Adrenal gland (tissue), 9 donors: ENCODE measurements at regions not wholly inside any gene's neighbourhood (a gene's known extent, or its start where the extent isn't known, plus 50 kb on each side); places are given as distances from the start of the nearest gene placed in this dataset.

Source experiments
- DNase-seq, 7 donors: peaks; one replicate each; pipeline ENCODE4 v3.0.0-alpha.2; 2019 to 2020
- H3K27ac ChIP-seq, 5 donors: fragments of 200-600 bp; sonication (generic) in 4 of 5; 1 replicate in 3 of 5; 2 replicates in 2 of 5; pipeline versions ENCODE4 v1.5.1 to v1.8.0; 2016 to 2020; ENCODE audit warnings: mild to moderate bottlenecking in 1 of 5
- H3K27me3 ChIP-seq: fragments of 200-600 bp; 2 replicates; pipeline ENCODE4 v1.8.0; 2021
- H3K36me3 ChIP-seq, 2 donors: fragments of 200-600 bp; replicated peaks in 1 of 2; 1 replicate in 1 of 2; 2 replicates in 1 of 2; pipeline versions ENCODE4 v1.5.1 to v1.8.0; 2018 to 2022
- H3K4me1 ChIP-seq, 2 donors: fragments of 200-600 bp; replicated peaks in 1 of 2; 1 replicate in 1 of 2; 2 replicates in 1 of 2; pipeline versions ENCODE4 v1.5.1 to v1.8.0; 2018 to 2021
- H3K4me3 ChIP-seq, 4 donors: fragments of 200-600 bp; sonication (generic) in 3 of 4; one replicate each; pipeline ENCODE4 v1.5.1; 2016 to 2018
- H3K9me3 ChIP-seq, 3 donors: fragments of 200-600 bp; sonication (generic) in 1 of 3; replicated peaks in 1 of 3; 1 replicate in 2 of 3; 2 replicates in 1 of 3; pipeline versions ENCODE4 v1.5.1 to v1.8.0; 2016 to 2021
- CTCF ChIP-seq, 6 experiments: fragments of 450-650 bp in 4 of 6; fragments of 200-600 bp in 2 of 6; sonication (generic) in 1 of 6; IDR thresholded peaks; 1 replicate in 5 of 6; 2 replicates in 1 of 6; pipeline versions ENCODE4 v1.5.1 to v1.8.0; 2016 to 2021; ENCODE audit warnings: antibody characterized with exemption in 6 of 6, mild to moderate bottlenecking in 2 of 6, moderate library complexity in 1 of 6
- POLR2A ChIP-seq, 2 donors: fragments of 450-650 bp; IDR thresholded peaks; one replicate each; pipeline ENCODE4 v1.6.1; 2017; ENCODE audit warnings: antibody characterized with exemption in 2 of 2, mild to moderate bottlenecking in 2 of 2, moderate library complexity in 1 of 2
- WGBS, 4 donors: extraction: QIAGEN DNeasy Blood & Tissue Kit in 2 of 4; methylation state at CpG; one replicate each; pipeline versions ENCODE4 v1.1.5 to v1.1.7; 2013 to 2017; 5-methylcytosine and 5-hydroxymethylcytosine counted together
- intact Hi-C, 2 donors: fragments of 100-400 bp; cut with DNase I; formaldehyde crosslinking; loops; one replicate each; pipeline versions ENCODE4 v1.14.1 to v1.15.0; 2022 to 2023
- donor health status: healthy with polysubstance abuse.
- donor health status: Bipolar disorder and iron deficiency.
- donor health status: DM: yes; HTN: yes; CAD: no.
- donor health status: DM: no; HTN: no; CAD: no.
- donor health status: DM: no; HTN: no; CAD: no.

DNA sequence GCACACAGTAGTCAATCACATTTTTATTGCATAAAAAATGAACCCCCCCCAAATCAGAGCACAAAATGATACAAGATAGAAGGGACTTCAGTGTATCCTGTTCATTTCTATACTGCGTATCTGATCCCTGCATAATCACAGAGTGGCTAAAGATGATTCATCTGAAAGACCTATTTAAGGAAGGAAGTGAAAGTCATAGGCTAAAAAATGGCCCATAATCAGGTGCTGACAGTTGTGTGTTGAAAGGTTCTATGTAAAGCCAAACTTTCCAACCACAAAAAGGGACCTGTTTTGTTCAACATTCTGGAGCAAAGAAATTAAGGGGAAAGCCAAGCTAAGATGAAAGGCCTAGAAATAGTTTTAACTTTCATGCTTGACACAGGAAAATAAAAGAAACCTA lies 147.8 kb upstream of the ATP2B1 start:
- Histone ChIP-seq H3K27me3 (no peaks in the 10 kb centered on the region), H3K27ac (no peak overlapping the region), H3K9me3 (no peaks in the 10 kb centered on the region), H3K4me1 (no peaks in the 10 kb centered on the region), H3K36me3 (no peaks in the 10 kb centered on the region), H3K4me3 (no peak overlapping the region)
- DNase-seq, result no peak
- TF ChIP-seq CTCF (IDR thresholded peaks at IDR 0.05) (no peak), POLR2A (IDR thresholded peaks at IDR 0.05) (no peak)
- intact Hi-C loops, result no loop called here
- WGBS, 4 donors, result 72 to 85% (median 81%) methylated on average over 1 of the region's 1 CpG

- no peak overlapping the region for H3K27ac ChIP-seq
- no peaks in the 10 kb centered on the region for H3K27me3 ChIP-seq
- no peaks in the 10 kb centered on the region for H3K9me3 ChIP-seq
- no peak overlapping the region for H3K4me3 ChIP-seq
- no peak for TF ChIP-seq POLR2A (IDR thresholded peaks at IDR 0.05)
- TF ChIP-seq CTCF (IDR thresholded peaks at IDR 0.05), result no peak
- no peak for DNase-seq
- no peaks in the 10 kb centered on the region for H3K36me3 ChIP-seq
- H3K4me1 ChIP-seq, result no peaks in the 10 kb centered on the region
- intact Hi-C loops, result no loop called here
- 44 to 67% (median 54%) methylated on average over 8 of the region's 8 CpGs for WGBS, 4 donors
Observed at GRCh38 chr12:89848732-89849131, 140.1 kb upstream of the ATP2B1 start.

DNA sequence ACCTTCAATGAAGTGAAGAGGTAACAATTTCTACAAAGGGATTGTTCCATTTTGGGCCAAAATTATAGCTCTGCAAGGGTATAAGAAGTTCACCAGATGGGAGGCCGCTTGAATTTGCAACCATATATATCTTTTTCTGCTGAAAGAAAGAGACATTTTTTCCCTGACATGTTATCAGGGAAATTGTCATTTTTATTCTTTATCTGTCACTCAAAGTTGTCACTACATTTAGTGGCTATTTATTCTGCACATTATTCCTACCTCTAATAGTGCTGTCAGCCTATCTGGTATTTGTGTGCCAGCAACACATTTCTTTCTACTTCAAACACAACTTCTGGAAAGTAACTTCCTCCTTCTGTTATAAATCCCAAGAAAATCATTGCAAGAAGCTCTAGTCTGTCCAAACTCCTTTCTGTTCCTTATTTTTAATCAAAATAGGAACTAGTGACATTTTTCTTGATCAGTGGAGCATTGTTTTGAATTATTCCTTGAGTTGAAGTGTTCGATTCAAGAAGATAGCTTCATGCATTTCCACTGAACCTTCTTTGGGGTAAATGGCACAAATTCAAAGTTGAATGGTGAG lies 137.9 kb upstream of the ATP2B1 start:
- H3K4me3 ChIP-seq, result no peak overlapping the region
- WGBS, 4 donors, result 69 to 85% (median 79%) methylated on average over 2 of the region's 2 CpGs
- intact Hi-C loops, result no loop called here
- TF ChIP-seq CTCF (IDR thresholded peaks at IDR 0.05) (no peak), POLR2A (IDR thresholded peaks at IDR 0.05) (no peak)
- H3K9me3 ChIP-seq, result no peaks in the 10 kb centered on the region
- H3K36me3 ChIP-seq, result no peaks in the 10 kb centered on the region
- no peaks in the 10 kb centered on the region for H3K4me1 ChIP-seq
- no peaks in the 10 kb centered on the region for H3K27me3 ChIP-seq
- no peak overlapping the region for H3K27ac ChIP-seq
- DNase-seq, result no peak

GRCh38 chr12:89845767-89846166 lies 137.1 kb upstream of the ATP2B1 start:
- no peak for DNase-seq
- intact Hi-C loops, result no loop called here
- TF ChIP-seq POLR2A (IDR thresholded peaks at IDR 0.05) (no peak), CTCF (IDR thresholded peaks at IDR 0.05) (no peak)
- Histone ChIP-seq H3K9me3 (no peaks in the 10 kb centered on the region), H3K27me3 (no peaks in the 10 kb centered on the region), H3K36me3 (no peaks in the 10 kb centered on the region), H3K4me1 (no peaks in the 10 kb centered on the region), H3K4me3 (no peak overlapping the region), H3K27ac (no peak overlapping the region)
- 52 to 84% (median 66%) methylated on average over 1 of the region's 1 CpG for WGBS, 4 donors
